Adrenal gland (tissue), 9 donors: ENCODE measurements at regions not wholly inside any gene's neighbourhood (a gene's known extent, or its start where the extent isn't known, plus 50 kb on each side); places are given as distances from the start of the nearest gene placed in this dataset.

Experiments used
- DNase-seq, 7 donors: peaks; one replicate each; pipeline ENCODE4 v3.0.0-alpha.2; 2019 to 2020
- H3K27ac ChIP-seq, 5 donors: fragments of 200-600 bp; sonication (generic) in 4 of 5; 1 replicate in 3 of 5; 2 replicates in 2 of 5; pipeline versions ENCODE4 v1.5.1 to v1.8.0; 2016 to 2020; ENCODE audit warnings: mild to moderate bottlenecking in 1 of 5
- H3K27me3 ChIP-seq: fragments of 200-600 bp; 2 replicates; pipeline ENCODE4 v1.8.0; 2021
- H3K36me3 ChIP-seq, 2 donors: fragments of 200-600 bp; replicated peaks in 1 of 2; 1 replicate in 1 of 2; 2 replicates in 1 of 2; pipeline versions ENCODE4 v1.5.1 to v1.8.0; 2018 to 2022
- H3K4me1 ChIP-seq, 2 donors: fragments of 200-600 bp; replicated peaks in 1 of 2; 1 replicate in 1 of 2; 2 replicates in 1 of 2; pipeline versions ENCODE4 v1.5.1 to v1.8.0; 2018 to 2021
- H3K4me3 ChIP-seq, 4 donors: fragments of 200-600 bp; sonication (generic) in 3 of 4; one replicate each; pipeline ENCODE4 v1.5.1; 2016 to 2018
- H3K9me3 ChIP-seq, 3 donors: fragments of 200-600 bp; sonication (generic) in 1 of 3; replicated peaks in 1 of 3; 1 replicate in 2 of 3; 2 replicates in 1 of 3; pipeline versions ENCODE4 v1.5.1 to v1.8.0; 2016 to 2021
- CTCF ChIP-seq, 6 experiments: fragments of 450-650 bp in 4 of 6; fragments of 200-600 bp in 2 of 6; sonication (generic) in 1 of 6; IDR thresholded peaks; 1 replicate in 5 of 6; 2 replicates in 1 of 6; pipeline versions ENCODE4 v1.5.1 to v1.8.0; 2016 to 2021; ENCODE audit warnings: antibody characterized with exemption in 6 of 6, mild to moderate bottlenecking in 2 of 6, moderate library complexity in 1 of 6
- POLR2A ChIP-seq, 2 donors: fragments of 450-650 bp; IDR thresholded peaks; one replicate each; pipeline ENCODE4 v1.6.1; 2017; ENCODE audit warnings: antibody characterized with exemption in 2 of 2, mild to moderate bottlenecking in 2 of 2, moderate library complexity in 1 of 2
- WGBS, 4 donors: extraction: QIAGEN DNeasy Blood & Tissue Kit in 2 of 4; methylation state at CpG; one replicate each; pipeline versions ENCODE4 v1.1.5 to v1.1.7; 2013 to 2017; 5-methylcytosine and 5-hydroxymethylcytosine counted together
- intact Hi-C, 2 donors: fragments of 100-400 bp; cut with DNase I; formaldehyde crosslinking; loops; one replicate each; pipeline versions ENCODE4 v1.14.1 to v1.15.0; 2022 to 2023
- donor health status: healthy with polysubstance abuse.
- donor health status: Bipolar disorder and iron deficiency.
- donor health status: DM: yes; HTN: yes; CAD: no.
- donor health status: DM: no; HTN: no; CAD: no.
- donor health status: DM: no; HTN: no; CAD: no.

- Histone ChIP-seq H3K27ac (peak overlapping the region in 1 of 5 donors; percentile 31), H3K36me3 (no peaks in the 10 kb centered on the region), H3K4me3 (no peak overlapping the region), H3K27me3 (no peaks in the 10 kb centered on the region), H3K9me3 (no peaks in the 10 kb centered on the region), H3K4me1 (peaks cover 5 to 15% of the 10 kb centered on the region in 2 donors)
- TF ChIP-seq CTCF (IDR thresholded peaks at IDR 0.05) (no peak), POLR2A (IDR thresholded peaks at IDR 0.05) (no peak)
- WGBS, 4 donors = 60 to 63% (median 62%) methylated on average over 11 of the region's 11 CpGs
- intact Hi-C loops = no loop called here
- peak in 3 of 7 donors; percentile 16 to 32 (median 27) for DNase-seq
Observed at GRCh38 chr6:26295691-26296555, 69.1 kb upstream of the BTN3A2 start.

GRCh38 chr6:26296556-26296856, 68.5 kb upstream of the BTN3A2 start:
- no peak for TF ChIP-seq POLR2A (IDR thresholded peaks at IDR 0.05)
- TF ChIP-seq CTCF (IDR thresholded peaks at IDR 0.05) = no peak
- H3K4me3 ChIP-seq = no peak overlapping the region
- H3K9me3 ChIP-seq = no peaks in the 10 kb centered on the region
- no peaks in the 10 kb centered on the region for H3K27me3 ChIP-seq
- intact Hi-C loops = no loop called here
- H3K36me3 ChIP-seq = no peaks in the 10 kb centered on the region
- 48 to 60% (median 55%) methylated on average over 2 of the region's 2 CpGs for WGBS, 4 donors
- H3K4me1 ChIP-seq = peaks cover 5 to 15% of the 10 kb centered on the region in 2 donors
- peak overlapping the region in 2 of 5 donors; percentile 24 to 31 for H3K27ac ChIP-seq
- no peak for DNase-seq

GRCh38 chr6:26296857-26297648, 67.9 kb upstream of the BTN3A2 start:
- DNase-seq = peak in 5 of 7 donors; percentile 56 to 73 (median 65)
- TF ChIP-seq POLR2A (IDR thresholded peaks at IDR 0.05) (peak in 1 of 2 donors; percentile 61), CTCF (IDR thresholded peaks at IDR 0.05) (no peak)
- Histone ChIP-seq H3K9me3 (no peaks in the 10 kb centered on the region), H3K4me1 (peaks cover 5 to 15% of the 10 kb centered on the region in 2 donors), H3K36me3 (no peaks in the 10 kb centered on the region), H3K4me3 (no peak overlapping the region), H3K27me3 (no peaks in the 10 kb centered on the region), H3K27ac (peak overlapping the region in 3 of 5 donors; percentile 24 to 48 (median 35))
- intact Hi-C loops = no loop called here
- WGBS, 4 donors = 51 to 66% (median 58%) methylated on average over 4 of the region's 4 CpGs

GRCh38 chr6:26299286-26300042, 65.5 kb upstream of the BTN3A2 start:
- Histone ChIP-seq H3K36me3 (no peaks in the 10 kb centered on the region), H3K9me3 (no peaks in the 10 kb centered on the region), H3K27me3 (no peaks in the 10 kb centered on the region), H3K4me3 (no peak overlapping the region), H3K27ac (no peak overlapping the region), H3K4me1 (peaks cover 5 to 15% of the 10 kb centered on the region in 2 donors)
- DNase-seq = no peak
- intact Hi-C loops = no loop called here
- WGBS, 4 donors = 33 to 44% (median 38%) methylated on average over 23 of the region's 23 CpGs
- no peak for TF ChIP-seq CTCF (IDR thresholded peaks at IDR 0.05)
- no peak for TF ChIP-seq POLR2A (IDR thresholded peaks at IDR 0.05)
